Endothelial cell of umbilical vein (primary cell): ENCODE measurements at regions not wholly inside any gene's neighbourhood (a gene's known extent, or its start where the extent isn't known, plus 50 kb on each side); places are given as distances from the start of the nearest gene placed in this dataset.

Source experiments
- BruUV-seq: library from RNA; stranded (reverse); fragments of 400-500 nt; replicated peaks from 2 replicates; lab custom pipeline; 2021; lab: Mats Ljungman, UMichigan
- CTCF ChIA-PET: fragments of 300-600, 350-600 bp; sonication (Branson Sonifier 250); formaldehyde crosslinking; loops from one replicate; lab custom pipeline; 2021; ENCODE audit warnings: antibody characterized with exemption, inconsistent platforms; lab: Charles Lee
- POLR2A ChIA-PET: fragments of 300-600, 350-600 bp; sonication (Branson Sonifier 250); formaldehyde crosslinking; loops from one replicate; lab custom pipeline; 2021; ENCODE audit warnings: antibody characterized with exemption, inconsistent platforms; lab: Charles Lee
- DNase-seq: peaks from one replicate; pipeline ENCODE4 v3.0.0-alpha.2; 2011; ENCODE audit warnings: low read depth, low spot score
- FAIRE-seq: peaks from 2 replicates; lab custom pipeline; 2011; peaks lifted over from hg19 to GRCh38; lab: Jason Lieb, UNC
- H2AFZ ChIP-seq: 2 replicates; pipeline ENCODE4 v1.6.0; 2012; ENCODE audit warnings: low read depth, low read length, control low read depth, inconsistent platforms
- H3K27ac ChIP-seq: 2 replicates; pipeline ENCODE4 v1.5.1; 2011; ENCODE audit warnings: low read depth, mild to moderate bottlenecking, control low read depth, low read length, moderate library complexity; ENCODE audit not compliant: insufficient read depth
- H3K27me3 ChIP-seq, 2 experiments: 2 replicates each; pipeline versions ENCODE4 v1.6.0 to v1.6.1; 2011; ENCODE audit warnings: low read length in 2 of 2, mixed read lengths in 1 of 2; ENCODE audit not compliant: control insufficient read depth in 2 of 2, insufficient read depth in 2 of 2
- H3K36me3 ChIP-seq, 2 experiments: 2 replicates in 1 of 2; 3 replicates in 1 of 2; pipeline ENCODE4 v1.5.1; 2011; ENCODE audit warnings: low read length in 2 of 2, mild to moderate bottlenecking in 1 of 2, moderate library complexity in 1 of 2; ENCODE audit not compliant: control insufficient read depth in 2 of 2, insufficient read depth in 2 of 2; ENCODE audit errors: extremely low read depth in 1 of 2
- H3K4me1 ChIP-seq: 3 replicates; pipeline ENCODE4 v1.5.1; 2011; ENCODE audit warnings: mild to moderate bottlenecking, low read length; ENCODE audit not compliant: control insufficient read depth, insufficient read depth; ENCODE audit errors: extremely low read depth
- H3K4me2 ChIP-seq: 2 replicates; pipeline ENCODE4 v1.6.1; 2011; ENCODE audit warnings: low read length, control low read depth, mixed read lengths; ENCODE audit not compliant: insufficient read depth
- H3K4me3 ChIP-seq, 3 experiments: fragments of 200-600 bp in 1 of 3; sonication (generic), shearing (Covaris generic) in 1 of 3; replicated peaks in 1 of 3; 2 replicates each; pipeline ENCODE4 v1.5.1; 2011 to 2016; ENCODE audit warnings: control low read depth in 3 of 3, low read length in 3 of 3, mild to moderate bottlenecking in 2 of 3, inconsistent platforms in 1 of 3, low read depth in 1 of 3, moderate library complexity in 1 of 3; ENCODE audit not compliant: insufficient read depth in 1 of 3
- H3K79me2 ChIP-seq: 2 replicates; pipeline ENCODE4 v1.6.0; 2012; ENCODE audit warnings: low read length, inconsistent platforms; ENCODE audit not compliant: control insufficient read depth, insufficient read depth
- H3K9ac ChIP-seq: replicated peaks from 2 replicates; pipeline ENCODE3; 2011; ENCODE audit warnings: low read length, control low read depth; ENCODE audit not compliant: insufficient read depth; ENCODE audit errors: extremely low read depth
- H3K9me1 ChIP-seq: replicated peaks from 3 replicates; pipeline ENCODE4 v1.6.0; 2011; ENCODE audit warnings: mild to moderate bottlenecking, low read length; ENCODE audit not compliant: control insufficient read depth, insufficient read depth; ENCODE audit errors: extremely low read depth
- H3K9me3 ChIP-seq: replicated peaks from 2 replicates; pipeline ENCODE4 v1.5.1; 2012; ENCODE audit warnings: low read length, inconsistent platforms; ENCODE audit not compliant: control insufficient read depth, insufficient read depth
- H4K20me1 ChIP-seq: replicated peaks from 2 replicates; pipeline ENCODE3; 2011; ENCODE audit warnings: mild to moderate bottlenecking, low read length; ENCODE audit not compliant: control insufficient read depth, insufficient read depth; ENCODE audit errors: extremely low read depth
- EZH2 ChIP-seq: IDR thresholded peaks from 2 replicates; pipeline ENCODE4 v1.6.1; 2012; ENCODE audit warnings: borderline replicate concordance, low read depth, mild to moderate bottlenecking, moderate library complexity, low read length, inconsistent platforms; ENCODE audit not compliant: severe bottlenecking
- FOS ChIP-seq: IDR thresholded peaks from 2 replicates; pipeline ENCODE4 v1.6.1; 2011; ENCODE audit warnings: mild to moderate bottlenecking, low read length, moderate library complexity, borderline replicate concordance; ENCODE audit not compliant: insufficient read depth
- GATA2 ChIP-seq: IDR thresholded peaks from 2 replicates; pipeline ENCODE4 v1.7.0; 2011; ENCODE audit warnings: low read depth, mild to moderate bottlenecking, moderate library complexity, mixed read lengths, low read length; ENCODE audit not compliant: insufficient read length, insufficient read depth
- JUN ChIP-seq: IDR thresholded peaks from 2 replicates; pipeline ENCODE4 v1.6.1; 2011; ENCODE audit warnings: borderline replicate concordance, low read depth; ENCODE audit not compliant: insufficient read length, insufficient read depth
- MYC ChIP-seq: IDR thresholded peaks from one replicate; pipeline ENCODE4 v1.6.1; 2011; ENCODE audit warnings: mild to moderate bottlenecking, low read depth, low read length
- POLR2A ChIP-seq: IDR thresholded peaks from 2 replicates; pipeline ENCODE4 v1.6.1; 2012; ENCODE audit warnings: low read depth, mild to moderate bottlenecking, control low read depth, low read length
- POLR2AphosphoS5 ChIP-seq: IDR thresholded peaks from 2 replicates; pipeline ENCODE4 v1.6.1; 2012; ENCODE audit warnings: low read depth, mild to moderate bottlenecking, control low read depth, low read length, moderate library complexity; ENCODE audit not compliant: insufficient read depth
- dilution Hi-C: fragments of 300-500 bp; cut with MboI; formaldehyde crosslinking; loops from one replicate; pipeline ENCODE4 v1.15.0; 2019; ENCODE audit warnings: low sequenced_read_pairs; ENCODE audit not compliant: extremely low pct_ligation_motif_present
- intact Hi-C: fragments of 100-400 bp; cut with micrococcal nuclease; formaldehyde crosslinking; loops from one replicate; pipeline ENCODE4 v1.10.0; 2022
- TF ChIP-seq, protein P1 (sequence below), 2 donors: IDR thresholded peaks; 1 replicate in 1 of 2; 2 replicates in 1 of 2; pipeline ENCODE4 v1.5.1; 2011; ENCODE audit warnings: low read length in 2 of 2, mild to moderate bottlenecking in 2 of 2, moderate library complexity in 2 of 2, control low read depth in 1 of 2, inconsistent platforms in 1 of 2, low read depth in 1 of 2; ENCODE audit not compliant: insufficient read depth in 1 of 2; ENCODE audit errors: extremely low read depth in 1 of 2
- TF ChIP-seq, protein P2 (sequence below): IDR thresholded peaks from 2 replicates; pipeline ENCODE4 v1.6.1; 2011; ENCODE audit not compliant: insufficient read depth, insufficient read length

DNA sequence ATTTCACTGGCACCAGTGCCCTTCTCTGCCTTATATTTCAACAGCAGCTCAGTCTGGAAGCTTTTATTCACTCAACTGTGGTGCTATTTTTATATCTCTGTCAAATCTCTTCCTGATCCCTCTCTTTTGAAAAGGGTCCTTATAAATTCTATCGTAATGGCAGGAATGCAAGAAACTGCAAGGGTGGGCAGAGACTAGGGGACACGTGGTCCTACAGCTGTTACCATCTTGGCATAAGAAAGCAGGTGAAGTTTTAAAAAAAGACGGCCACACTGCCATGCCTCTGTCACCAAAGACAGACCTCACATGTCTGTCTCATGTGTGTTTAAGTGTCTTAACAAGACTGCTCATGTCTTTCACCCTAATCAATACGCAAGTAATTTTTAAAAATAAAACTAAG lies 368.4 kb upstream of the CDH11 start:
- Histone ChIP-seq H3K9me3 (no peaks in the 10 kb centered on the region), H3K4me1 (no peaks in the 10 kb centered on the region), H3K27ac (no peak overlapping the region), H3K9me1 (no peaks in the 10 kb centered on the region), H4K20me1 (no peaks in the 10 kb centered on the region), H3K36me3 (no peaks in the 10 kb centered on the region), H3K4me3 (no peak overlapping the region), H3K4me2 (no peak overlapping the region), H3K9ac (no peak overlapping the region), H2AFZ (no peak overlapping the region), H3K79me2 (no peaks in the 10 kb centered on the region), H3K27me3 (no peaks in the 10 kb centered on the region)
- ChIA-PET POLR2A (no interaction called here), CTCF (no interaction called here)
- intact Hi-C loops (no loop called here), dilution Hi-C loops (no loop called here)
- FAIRE-seq, result no peak
- no TSS peak for BruUV-seq
- TF ChIP-seq FOS, result no peak
- TF ChIP-seq MYC, result no peak
- TF ChIP-seq EZH2, result no peak
- TF ChIP-seq, protein P1, sequence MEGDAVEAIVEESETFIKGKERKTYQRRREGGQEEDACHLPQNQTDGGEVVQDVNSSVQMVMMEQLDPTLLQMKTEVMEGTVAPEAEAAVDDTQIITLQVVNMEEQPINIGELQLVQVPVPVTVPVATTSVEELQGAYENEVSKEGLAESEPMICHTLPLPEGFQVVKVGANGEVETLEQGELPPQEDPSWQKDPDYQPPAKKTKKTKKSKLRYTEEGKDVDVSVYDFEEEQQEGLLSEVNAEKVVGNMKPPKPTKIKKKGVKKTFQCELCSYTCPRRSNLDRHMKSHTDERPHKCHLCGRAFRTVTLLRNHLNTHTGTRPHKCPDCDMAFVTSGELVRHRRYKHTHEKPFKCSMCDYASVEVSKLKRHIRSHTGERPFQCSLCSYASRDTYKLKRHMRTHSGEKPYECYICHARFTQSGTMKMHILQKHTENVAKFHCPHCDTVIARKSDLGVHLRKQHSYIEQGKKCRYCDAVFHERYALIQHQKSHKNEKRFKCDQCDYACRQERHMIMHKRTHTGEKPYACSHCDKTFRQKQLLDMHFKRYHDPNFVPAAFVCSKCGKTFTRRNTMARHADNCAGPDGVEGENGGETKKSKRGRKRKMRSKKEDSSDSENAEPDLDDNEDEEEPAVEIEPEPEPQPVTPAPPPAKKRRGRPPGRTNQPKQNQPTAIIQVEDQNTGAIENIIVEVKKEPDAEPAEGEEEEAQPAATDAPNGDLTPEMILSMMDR (IDR thresholded peaks at IDR 0.05; ENCODE audit: extremely low read depth in 1 of 2, insufficient read depth in 1 of 2, low read depth in 1 of 2, low read length in 2 of 2), result no peak
- TF ChIP-seq, protein P2, sequence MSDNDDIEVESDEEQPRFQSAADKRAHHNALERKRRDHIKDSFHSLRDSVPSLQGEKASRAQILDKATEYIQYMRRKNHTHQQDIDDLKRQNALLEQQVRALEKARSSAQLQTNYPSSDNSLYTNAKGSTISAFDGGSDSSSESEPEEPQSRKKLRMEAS, result no peak
- no peak for TF ChIP-seq POLR2A
- TF ChIP-seq POLR2AphosphoS5, result no peak
- no peak for TF ChIP-seq GATA2
- TF ChIP-seq JUN, result no peak
- DNase-seq, result no peak
